IPS-NIHi7 (cell line): ENCODE measurements at regions not wholly inside any gene's neighbourhood (a gene's known extent, or its start where the extent isn't known, plus 50 kb on each side); places are given as distances from the start of the nearest gene placed in this dataset.

Experiments used
- DNase-seq: peaks from one replicate; pipeline ENCODE4 v3.0.0; 2012; ENCODE audit warnings: mixed read lengths; ENCODE audit errors: extremely low spot score

- DNase-seq = no peak
These were observed 274.8 kb downstream of the LRFN2 start for GRCh38 chr6:40312213-40313015.

- peak; percentile 93 for DNase-seq
These were observed 278.4 kb downstream of the LRFN2 start for GRCh38 chr6:40308533-40309306.

- no peak for DNase-seq
These were observed 279.5 kb downstream of the LRFN2 start for GRCh38 chr6:40307712-40308111.

- no peak for DNase-seq
These were observed 284.2 kb downstream of the LRFN2 start for GRCh38 chr6:40302856-40303454.

- no peak for DNase-seq
These were observed 287.5 kb downstream of the LRFN2 start for GRCh38 chr6:40299681-40300080.

- no peak for DNase-seq
These were observed 289.0 kb downstream of the LRFN2 start for GRCh38 chr6:40298207-40298606.

GRCh38 chr6:40295251-40295950 is 291.8 kb downstream of the LRFN2 start:
- DNase-seq = no peak

GRCh38 chr6:40293460-40294185 is 293.5 kb downstream of the LRFN2 start:
- no peak for DNase-seq

GRCh38 chr6:40293060-40293459 is 294.1 kb downstream of the LRFN2 start:
- no peak for DNase-seq

- no peak for DNase-seq
These were observed 296.3 kb downstream of the LRFN2 start for GRCh38 chr6:40290816-40291215.

GRCh38 chr6:40288919-40289318 is 298.2 kb downstream of the LRFN2 start:
- DNase-seq = no peak

- DNase-seq = no peak
These were observed 299.8 kb downstream of the LRFN2 start for GRCh38 chr6:40287296-40287850.

GRCh38 chr6:40286721-40287120 is 300.4 kb downstream of the LRFN2 start:
- no peak for DNase-seq

- peak; percentile 67 for DNase-seq
These were observed 301.2 kb downstream of the LRFN2 start for GRCh38 chr6:40285996-40286395.

- DNase-seq = no peak
These were observed 301.6 kb downstream of the LRFN2 start for GRCh38 chr6:40285535-40285934.

GRCh38 chr6:40282986-40283385 is 304.2 kb downstream of the LRFN2 start:
- DNase-seq = no peak

- no peak for DNase-seq
These were observed 305.8 kb downstream of the LRFN2 start for GRCh38 chr6:40281402-40281801.

- DNase-seq = no peak
These were observed 306.9 kb downstream of the LRFN2 start for GRCh38 chr6:40280231-40280630.

GRCh38 chr6:40276141-40276540 is 311.0 kb downstream of the LRFN2 start:
- no peak for DNase-seq

GRCh38 chr6:40274058-40274457 is 313.1 kb downstream of the LRFN2 start:
- no peak for DNase-seq

- no peak for DNase-seq
These were observed 318.6 kb downstream of the LRFN2 start for GRCh38 chr6:40268614-40269013.
